Posterior cingulate gyrus (tissue), 11 donors: ENCODE measurements at regions not wholly inside any gene's neighbourhood (a gene's known extent, or its start where the extent isn't known, plus 50 kb on each side); places are given as distances from the start of the nearest gene placed in this dataset.
A peak's percentile ranks its signal among the peaks of the same experiment; 100 is the strongest.
"Not testable (repeated sequence)": the region's sequence is repeated elsewhere in the genome, so short reads cannot be mapped to it uniquely, and the experiment has no call there.

ENCODE experiments used
- DNase-seq, 10 donors: peaks; one replicate each; pipeline versions ENCODE4 v3.0.0 to v3.0.0-alpha.2; 2020 to 2021; ENCODE audit warnings: mixed read lengths in 3 of 10
- intact Hi-C: fragments of 100-400 bp; cut with DNase I; formaldehyde crosslinking; loops from one replicate; pipeline ENCODE4 v1.15.1; 2023

GRCh38 chr14:58969951-58970751 lies 218.3 kb upstream of the DAAM1 start:
- intact Hi-C loops = no loop called here

GRCh38 chr14:58972233-58973017 lies 216.0 kb upstream of the DAAM1 start:
- intact Hi-C loops = no loop called here
- no peak for DNase-seq

More at GRCh38 chr14:58969951-58970751, 218.3 kb upstream of the DAAM1 start:
- peak in 1 of 10 donors; percentile 68 for DNase-seq

GRCh38 chr14:58977366-58977765 lies 211.1 kb upstream of the DAAM1 start:
- intact Hi-C loops = no loop called here

GRCh38 chr14:58978343-58978742 lies 210.1 kb upstream of the DAAM1 start:
- no peak for DNase-seq
- intact Hi-C loops = no loop called here

More at GRCh38 chr14:58977366-58977765, 211.1 kb upstream of the DAAM1 start:
- no peak for DNase-seq

GRCh38 chr14:58979325-58979724 lies 209.1 kb upstream of the DAAM1 start:
- DNase-seq = no peak
- intact Hi-C loops = no loop called here

- DNase-seq = no peak
- intact Hi-C loops = no loop called here
Observed at GRCh38 chr14:58981840-58982239, 206.6 kb upstream of the DAAM1 start.

- DNase-seq = no peak
- intact Hi-C loops = no loop called here
Observed at GRCh38 chr14:58985786-58986185, 202.7 kb upstream of the DAAM1 start.

- intact Hi-C loops = no loop called here
Observed at GRCh38 chr14:58987591-58987990, 200.9 kb upstream of the DAAM1 start.

GRCh38 chr14:58992935-58993334 lies 195.5 kb upstream of the DAAM1 start:
- intact Hi-C loops = no loop called here
- no peak for DNase-seq

More at GRCh38 chr14:58987591-58987990, 200.9 kb upstream of the DAAM1 start:
- DNase-seq = no peak

- intact Hi-C loops = no loop called here
- no peak for DNase-seq
Observed at GRCh38 chr14:58994130-58994529, 194.3 kb upstream of the DAAM1 start.

- no peak for DNase-seq
- intact Hi-C loops = no loop called here
Observed at GRCh38 chr14:59004012-59004411, 184.5 kb upstream of the DAAM1 start.

- intact Hi-C loops, DNase-seq: not testable (repeated sequence)
Observed at GRCh38 chr14:59006179-59006578, 182.3 kb upstream of the DAAM1 start.

GRCh38 chr14:59009967-59010366 lies 178.5 kb upstream of the DAAM1 start:
- intact Hi-C loops = no loop called here

GRCh38 chr14:59013672-59014298 lies 174.7 kb upstream of the DAAM1 start:
- no peak for DNase-seq
- intact Hi-C loops = no loop called here

More at GRCh38 chr14:59009967-59010366, 178.5 kb upstream of the DAAM1 start:
- DNase-seq = no peak

- intact Hi-C loops = no loop called here
Observed at GRCh38 chr14:59015482-59015881, 173.0 kb upstream of the DAAM1 start.

GRCh38 chr14:59017285-59017965 lies 171.0 kb upstream of the DAAM1 start:
- no peak for DNase-seq
- intact Hi-C loops = no loop called here

More at GRCh38 chr14:59015482-59015881, 173.0 kb upstream of the DAAM1 start:
- DNase-seq = no peak

- DNase-seq = no peak
- intact Hi-C loops = no loop called here
Observed at GRCh38 chr14:59018460-59018859, 170.0 kb upstream of the DAAM1 start.

GRCh38 chr14:59018978-59019377 lies 169.5 kb upstream of the DAAM1 start:
- intact Hi-C loops = no loop called here
- no peak for DNase-seq

GRCh38 chr14:59020382-59020781 lies 168.1 kb upstream of the DAAM1 start:
- intact Hi-C loops = no loop called here

GRCh38 chr14:59022144-59022543 lies 166.3 kb upstream of the DAAM1 start:
- intact Hi-C loops = no loop called here

More at GRCh38 chr14:59020382-59020781, 168.1 kb upstream of the DAAM1 start:
- no peak for DNase-seq

More at GRCh38 chr14:59022144-59022543, 166.3 kb upstream of the DAAM1 start:
- no peak for DNase-seq
